HFFc6 (cell line): ENCODE measurements at regions not wholly inside any gene's neighbourhood (a gene's known extent, or its start where the extent isn't known, plus 50 kb on each side); places are given as distances from the start of the nearest gene placed in this dataset.

ENCODE experiments used
- DNase-seq: peaks from one replicate; pipeline ENCODE4 v3.0.0-alpha.2; 2018
- H3K27ac Mint-ChIP-seq: 2 replicates; pipeline ENCODE4 v1.8.0; 2020; ENCODE audit warnings: mild to moderate bottlenecking, mixed read lengths
- H3K27me3 Mint-ChIP-seq: 2 replicates; pipeline ENCODE4 v1.8.0; 2021; ENCODE audit warnings: mild to moderate bottlenecking, moderate library complexity, mixed read lengths; ENCODE audit not compliant: insufficient read depth
- H3K36me3 Mint-ChIP-seq: 2 replicates; pipeline ENCODE4 v1.8.0; 2021; ENCODE audit warnings: low read depth, mixed read lengths
- H3K4me1 Mint-ChIP-seq: 2 replicates; pipeline ENCODE4 v1.8.0; 2020; ENCODE audit warnings: low read depth, mixed read lengths
- H3K4me3 Mint-ChIP-seq: 2 replicates; pipeline ENCODE4 v1.8.0; 2020; ENCODE audit warnings: mild to moderate bottlenecking, moderate library complexity, mixed read lengths
- H3K9me3 Mint-ChIP-seq: 2 replicates; pipeline ENCODE4 v1.8.0; 2020; ENCODE audit warnings: mild to moderate bottlenecking, mixed read lengths
- CTCF ChIP-seq: fragments of 200-600 bp; sonication (generic); IDR thresholded peaks from 2 replicates; pipeline ENCODE4 v1.5.0; 2021; ENCODE audit warnings: antibody characterized with exemption, mild to moderate bottlenecking

- Mint-ChIP-seq H3K9me3 (no peaks in the 10 kb centered on the region), H3K27ac (no peak overlapping the region), H3K27me3 (no peaks in the 10 kb centered on the region), H3K36me3 (no peaks in the 10 kb centered on the region), H3K4me1 (no peaks in the 10 kb centered on the region), H3K4me3 (no peak overlapping the region)
- no peak for TF ChIP-seq CTCF
- no peak for DNase-seq
Observed at GRCh38 chr2:136233298-136233697, 115.3 kb upstream of the CXCR4 start.

DNA sequence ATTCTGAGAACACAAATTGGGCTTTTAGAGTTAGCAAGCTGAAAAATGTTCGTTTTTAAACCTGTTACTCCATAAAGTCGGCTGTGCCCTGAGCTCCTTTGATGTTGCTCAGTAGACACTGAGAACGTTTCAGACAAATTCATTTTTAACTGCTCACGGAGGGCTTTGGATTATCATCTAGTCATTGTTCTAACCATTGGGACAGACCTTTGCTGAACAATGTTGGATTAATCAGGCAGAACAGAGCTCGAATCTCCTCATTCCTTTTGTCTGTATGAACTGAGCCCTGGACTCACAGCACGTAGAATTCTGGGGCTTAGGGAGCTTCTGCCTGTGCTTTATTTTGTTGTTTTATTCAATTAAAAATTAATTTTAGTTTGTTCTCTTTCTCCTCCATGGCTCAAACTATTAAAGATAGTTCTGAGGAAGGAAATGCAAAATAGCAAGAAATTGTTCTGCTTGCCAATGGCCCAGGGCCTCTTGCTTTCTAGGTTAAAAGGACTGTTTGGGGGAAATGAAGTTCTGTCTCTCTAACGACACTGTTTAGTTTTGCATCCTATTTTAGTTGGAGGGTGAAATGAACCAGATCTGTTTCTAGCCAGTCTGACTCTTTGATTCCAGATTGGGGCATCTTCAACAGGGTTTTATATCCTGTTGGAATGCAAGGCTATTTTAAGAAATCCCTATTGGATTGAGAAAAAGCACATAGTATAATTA lies 114.7 kb upstream of the CXCR4 start:
- no peak for DNase-seq
- H3K9me3 Mint-ChIP-seq = peaks cover 4% of the 10 kb centered on the region; the same call in 1 of the 2 replicates
- TF ChIP-seq CTCF = no peak
- H3K27me3 Mint-ChIP-seq = no peaks in the 10 kb centered on the region
- no peak overlapping the region for H3K27ac Mint-ChIP-seq
- no peak overlapping the region for H3K4me3 Mint-ChIP-seq
- no peaks in the 10 kb centered on the region for H3K4me1 Mint-ChIP-seq
- H3K36me3 Mint-ChIP-seq = no peaks in the 10 kb centered on the region

GRCh38 chr2:136230464-136230863 lies 112.5 kb upstream of the CXCR4 start:
- Mint-ChIP-seq H3K4me1 (no peaks in the 10 kb centered on the region), H3K36me3 (no peaks in the 10 kb centered on the region), H3K27me3 (no peaks in the 10 kb centered on the region), H3K27ac (no peak overlapping the region), H3K9me3 (peaks cover 4% of the 10 kb centered on the region; the same call in 1 of the 2 replicates), H3K4me3 (no peak overlapping the region)
- no peak for TF ChIP-seq CTCF
- DNase-seq = no peak

- Mint-ChIP-seq H3K4me1 (no peaks in the 10 kb centered on the region), H3K4me3 (no peak overlapping the region), H3K36me3 (no peaks in the 10 kb centered on the region), H3K27ac (no peak overlapping the region), H3K27me3 (no peaks in the 10 kb centered on the region), H3K9me3 (peaks cover 4% of the 10 kb centered on the region; the same call in 1 of the 2 replicates)
- no peak for DNase-seq
- no peak for TF ChIP-seq CTCF
Observed at GRCh38 chr2:136226903-136227302, 109.0 kb upstream of the CXCR4 start.

DNA sequence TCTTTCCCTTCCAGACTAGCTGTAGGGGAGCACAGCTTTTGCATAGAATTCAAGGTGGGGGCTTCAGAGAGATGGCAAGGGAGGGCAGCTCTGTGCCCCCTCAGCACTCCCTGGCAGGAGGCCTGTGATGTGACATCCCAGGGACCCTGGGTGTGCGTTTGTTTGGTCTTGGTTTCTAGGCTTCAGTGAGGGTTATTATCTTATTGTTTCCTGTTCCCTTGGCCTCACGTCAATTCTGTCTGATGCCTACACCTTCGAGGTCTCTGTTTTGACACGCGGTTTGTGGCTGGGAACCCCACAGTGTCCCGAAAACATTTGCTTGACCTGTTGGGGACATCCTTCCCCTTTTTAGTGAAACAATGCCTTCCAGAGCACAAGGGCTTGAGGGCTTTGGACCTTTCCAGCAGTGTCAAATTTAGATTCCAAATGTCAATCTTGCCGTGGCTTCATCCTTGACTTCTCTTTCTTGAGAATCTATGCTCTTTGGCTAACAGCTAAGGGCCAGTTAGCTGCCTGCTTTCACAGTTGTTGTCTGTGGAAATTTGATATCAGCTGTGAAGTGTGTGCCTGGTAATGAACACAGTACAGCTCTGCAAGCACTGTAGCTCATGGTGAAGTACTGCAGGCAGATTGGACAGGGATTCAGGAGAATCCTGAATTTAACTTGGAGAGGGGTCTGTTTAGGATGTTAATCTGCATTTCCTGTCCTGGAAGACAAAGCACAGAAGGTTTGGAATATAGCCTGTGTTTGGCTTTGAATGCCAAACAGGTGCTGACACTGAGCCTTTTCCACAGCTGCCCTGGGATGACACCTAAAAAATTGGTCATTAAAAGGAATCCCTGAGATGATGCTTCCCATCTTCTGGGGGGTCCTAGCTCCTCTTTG lies 108.2 kb upstream of the CXCR4 start:
- TF ChIP-seq CTCF = no peak
- Mint-ChIP-seq H3K4me3 (no peak overlapping the region), H3K36me3 (no peaks in the 10 kb centered on the region), H3K9me3 (peaks cover 4% of the 10 kb centered on the region; the same call in 1 of the 2 replicates), H3K27ac (no peak overlapping the region), H3K4me1 (no peaks in the 10 kb centered on the region), H3K27me3 (no peaks in the 10 kb centered on the region)
- no peak for DNase-seq
